Ammon's horn (tissue), 1 donor: ENCODE measurements at regions not wholly inside any gene's neighbourhood (a gene's known extent, or its start where the extent isn't known, plus 50 kb on each side); places are given as distances from the start of the nearest gene placed in this dataset.

ENCODE experiments used
- DNase-seq: peaks from one replicate; pipeline ENCODE4 v3.0.0-alpha.2; 2016; ENCODE audit warnings: low spot score

GRCh38 chr1:221845650-221846371, 103.9 kb upstream of the DUSP10 start:
- DNase-seq, result no peak

GRCh38 chr1:221841983-221842335, 100.1 kb upstream of the DUSP10 start:
- DNase-seq, result no peak

- DNase-seq, result no peak
Observed at GRCh38 chr1:221841251-221841982, 99.5 kb upstream of the DUSP10 start.

- DNase-seq, result no peak
Observed at GRCh38 chr1:221840511-221841243, 98.8 kb upstream of the DUSP10 start.

GRCh38 chr1:221839782-221840395, 98.0 kb upstream of the DUSP10 start:
- no peak for DNase-seq

DNA sequence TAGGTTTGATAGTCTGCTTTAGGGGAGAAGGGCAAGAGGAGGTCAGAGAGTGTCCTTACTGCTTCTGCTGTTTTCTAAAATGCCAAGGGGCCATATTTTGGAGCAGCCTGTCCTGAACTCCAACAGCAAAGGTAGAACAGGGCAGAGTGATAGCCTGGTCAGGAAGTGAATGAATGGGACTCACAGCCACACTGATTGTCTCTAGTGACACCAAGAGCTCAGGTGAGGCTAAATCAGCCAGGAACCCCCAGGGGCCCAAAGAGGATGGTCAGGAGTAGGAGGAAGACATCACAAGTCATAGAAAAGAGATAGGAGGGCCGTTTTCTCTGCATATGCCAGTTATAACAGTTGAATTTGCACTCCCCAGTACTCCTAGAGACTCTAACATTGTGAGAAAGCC, 97.4 kb upstream of the DUSP10 start:
- DNase-seq, result no peak

DNA sequence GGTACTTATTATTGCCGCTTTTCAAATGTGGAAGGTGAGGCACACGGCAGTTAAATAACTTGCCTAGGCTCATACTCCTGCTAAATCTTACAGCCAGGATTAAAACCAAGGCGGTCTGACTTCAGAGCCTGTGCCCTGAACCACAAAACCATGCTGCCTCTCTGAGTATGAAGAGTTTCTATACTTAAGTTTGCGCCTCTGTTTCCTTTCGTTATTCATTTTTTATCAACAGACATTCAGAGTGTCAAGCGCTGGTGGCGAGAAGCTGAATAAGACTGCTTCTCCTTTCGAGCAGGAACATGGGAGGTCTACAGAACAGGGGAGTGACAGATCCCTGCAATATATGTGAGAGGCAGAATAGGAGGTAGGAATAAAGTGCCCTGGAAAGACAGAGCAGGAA, 96.0 kb upstream of the DUSP10 start:
- no peak for DNase-seq

DNA sequence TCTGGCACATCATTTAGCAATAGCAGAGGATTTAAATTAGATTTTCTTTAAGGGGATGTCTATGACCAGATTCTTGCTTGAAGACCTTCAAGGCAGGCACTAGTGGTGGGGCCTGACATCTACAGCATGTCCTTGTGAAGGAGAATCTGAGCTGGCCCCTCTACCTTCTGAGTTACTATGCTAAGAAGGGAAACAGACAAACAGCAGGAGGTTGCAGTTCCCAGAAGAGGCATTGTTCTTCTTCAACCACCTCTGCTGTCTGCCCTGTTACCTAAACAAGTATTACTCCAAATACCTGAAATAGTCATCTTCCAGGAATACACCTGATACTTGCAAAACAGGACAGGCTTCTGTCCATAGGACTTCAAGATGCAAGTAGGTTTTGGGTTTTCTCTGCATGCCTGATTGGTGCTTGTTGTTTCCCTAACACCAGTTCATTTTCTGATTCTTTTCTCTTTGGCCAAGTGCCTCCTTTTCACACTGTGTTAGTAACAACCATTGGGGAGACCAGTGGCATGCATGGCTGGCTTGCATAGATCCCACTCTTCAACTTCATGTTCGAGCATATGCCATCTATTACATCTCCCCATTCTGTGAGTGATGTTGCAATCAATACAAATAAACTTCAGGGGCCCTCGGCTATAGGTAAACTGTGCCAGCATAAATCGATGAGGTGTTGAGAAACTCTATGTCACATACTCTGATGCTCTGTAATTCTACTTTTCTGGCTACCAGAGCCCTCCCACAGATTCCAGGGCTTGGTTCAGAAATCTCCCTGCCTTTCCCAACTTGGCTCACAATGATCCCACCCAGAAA, 93.0 kb upstream of the DUSP10 start:
- no peak for DNase-seq

DNA sequence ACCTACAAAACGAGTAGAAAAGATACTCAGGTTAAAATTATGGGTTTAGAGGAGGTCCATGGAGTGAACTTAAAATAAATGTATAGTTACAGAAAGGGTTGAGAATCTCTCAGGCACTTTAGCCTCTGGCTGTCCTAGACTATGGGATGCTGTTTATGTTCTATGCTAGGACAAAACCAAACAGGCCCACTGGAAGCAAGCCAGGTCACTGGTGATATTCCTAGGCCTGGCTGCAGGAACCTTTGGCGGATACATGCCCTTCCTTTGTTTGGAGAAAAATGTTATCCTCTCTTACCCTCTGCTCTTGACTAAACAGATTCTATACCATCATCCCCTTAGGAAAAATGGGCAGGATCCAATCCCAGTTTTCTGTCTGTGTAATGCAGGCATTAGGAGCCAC, 90.7 kb upstream of the DUSP10 start:
- no peak for DNase-seq

- no peak for DNase-seq
Observed at GRCh38 chr1:221832151-221832550, 90.3 kb upstream of the DUSP10 start.

DNA sequence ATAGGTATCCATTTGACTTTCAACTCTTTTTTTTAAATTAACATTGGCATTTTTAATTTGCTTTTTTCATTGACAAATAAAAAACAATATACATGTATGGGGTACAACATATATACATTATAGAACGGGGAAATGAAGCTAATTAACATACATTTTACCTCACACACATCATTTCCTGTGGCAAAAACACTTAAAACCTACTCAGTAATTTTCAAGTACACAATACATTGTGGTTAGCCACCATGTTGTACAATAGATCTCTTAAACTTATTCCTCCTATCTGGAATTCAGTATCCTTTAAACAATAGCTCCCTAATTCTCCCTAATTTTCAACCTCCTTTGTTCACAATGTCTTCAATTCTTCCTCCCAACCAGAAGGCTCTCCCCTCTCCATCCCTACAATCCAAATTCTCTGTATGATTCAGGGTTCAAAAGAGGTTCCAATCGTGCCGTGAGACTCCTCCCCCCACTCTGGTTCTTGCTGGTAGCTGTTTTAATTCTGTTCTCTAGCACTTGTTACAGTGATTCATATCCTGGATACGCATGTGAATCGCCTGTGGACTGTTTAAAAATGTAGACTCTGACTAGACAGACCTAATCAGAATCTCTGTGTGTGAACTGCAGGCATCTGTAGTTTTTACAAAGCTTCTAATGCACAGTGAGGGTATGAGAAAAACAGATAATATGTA, 87.6 kb upstream of the DUSP10 start:
- DNase-seq, result peak; percentile 28

- DNase-seq, result no peak
Observed at GRCh38 chr1:221827307-221827642, 85.4 kb upstream of the DUSP10 start.

DNA sequence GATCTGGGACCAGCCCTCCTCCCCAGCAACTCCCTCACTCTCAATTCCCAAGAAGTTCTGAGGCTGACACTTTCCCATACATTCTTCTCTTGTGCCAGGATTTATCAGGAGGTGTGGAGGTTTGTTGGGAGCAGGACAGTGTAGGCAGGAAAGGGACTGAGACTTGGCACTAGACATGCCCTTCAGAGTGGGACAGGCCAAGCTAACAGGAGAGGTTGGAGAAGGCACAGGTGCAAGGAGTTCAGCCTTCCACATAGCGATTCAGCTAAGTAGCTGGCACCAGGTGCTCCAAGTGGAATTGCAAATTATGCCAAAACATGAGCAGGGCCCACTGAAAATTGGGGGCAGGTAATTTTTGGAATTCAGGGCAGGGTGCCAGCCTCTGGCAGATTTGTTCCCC, 83.0 kb upstream of the DUSP10 start:
- no peak for DNase-seq

DNA sequence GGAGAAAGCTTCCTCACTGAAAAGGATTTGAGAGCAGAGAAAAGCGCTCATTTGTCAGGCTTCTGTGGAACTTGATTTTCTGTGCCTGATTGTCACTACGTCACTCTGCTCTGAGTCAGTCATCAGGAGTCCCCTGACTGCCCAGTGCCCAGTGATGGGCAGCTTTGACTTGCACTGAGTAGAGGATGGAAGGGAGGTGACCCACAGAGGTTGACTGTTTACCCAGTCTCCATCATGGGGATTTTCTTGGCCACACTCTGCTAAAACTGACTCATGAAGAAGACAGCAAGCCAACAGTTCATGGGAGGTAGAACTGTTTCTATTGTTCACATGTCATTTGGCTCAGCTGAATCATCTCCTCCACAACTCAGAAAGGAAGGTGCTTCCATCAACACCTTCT, 82.1 kb upstream of the DUSP10 start:
- DNase-seq, result no peak

DNA sequence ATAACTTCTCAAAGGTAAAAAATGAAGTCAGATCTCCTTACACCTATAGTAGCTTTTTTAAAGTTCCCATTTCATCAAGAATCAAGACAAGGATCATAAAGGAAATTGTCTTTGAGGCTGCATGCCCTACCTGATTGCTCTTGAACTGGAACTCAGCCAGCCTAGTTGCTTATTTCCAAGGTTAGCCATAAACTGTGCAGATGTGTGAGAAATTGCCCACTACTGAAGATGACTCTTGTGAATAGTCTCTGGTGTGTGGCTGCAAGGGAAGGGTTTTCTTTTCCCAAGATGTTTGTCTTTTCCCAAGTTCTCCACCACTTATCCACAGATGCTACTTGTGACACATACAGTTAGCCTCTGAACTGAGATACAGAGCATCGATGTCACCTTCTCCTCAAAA, 81.7 kb upstream of the DUSP10 start:
- DNase-seq, result no peak

DNA sequence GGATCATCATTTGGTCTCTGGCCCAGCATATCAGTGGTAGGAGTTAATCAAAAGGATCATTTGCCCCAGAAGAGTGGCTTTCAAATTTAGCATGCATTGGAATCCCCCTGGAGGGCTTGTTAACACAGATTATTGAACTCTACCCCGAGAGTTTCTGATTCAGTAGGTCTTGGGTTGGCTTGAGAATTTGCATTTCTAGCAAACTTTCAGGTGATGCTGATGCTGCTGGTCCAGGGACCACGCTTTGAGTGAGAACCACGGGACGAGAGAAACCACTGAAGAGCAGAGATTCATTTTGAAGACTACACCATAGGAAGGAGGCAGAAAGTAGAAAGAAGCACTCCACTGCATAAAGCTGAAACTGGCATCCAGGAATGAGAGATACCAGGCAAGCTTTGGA, 81.3 kb upstream of the DUSP10 start:
- no peak for DNase-seq

DNA sequence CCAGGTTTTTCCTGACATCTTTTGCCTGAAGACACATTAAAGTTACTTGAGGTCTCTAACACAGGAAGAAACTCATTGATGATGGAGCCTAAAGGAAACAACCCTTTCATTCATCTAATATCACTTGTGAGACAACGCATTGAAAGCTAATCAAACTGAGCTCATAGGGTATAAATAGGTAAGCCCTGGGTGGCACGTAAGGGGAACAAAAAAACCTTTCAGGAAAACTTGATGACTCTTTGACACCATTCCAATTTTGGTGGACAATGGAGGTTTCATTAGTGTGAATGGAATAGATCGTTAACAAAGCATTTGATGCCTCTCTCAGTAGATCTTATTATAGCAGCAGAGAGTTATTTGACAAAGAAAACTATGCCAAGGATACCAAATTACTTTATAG, 80.7 kb upstream of the DUSP10 start:
- DNase-seq, result no peak

- DNase-seq, result no peak
Observed at GRCh38 chr1:221816899-221817298, 75.0 kb upstream of the DUSP10 start.

GRCh38 chr1:221815660-221816059, 73.8 kb upstream of the DUSP10 start:
- no peak for DNase-seq

GRCh38 chr1:221813887-221814286, 72.0 kb upstream of the DUSP10 start:
- no peak for DNase-seq

DNA sequence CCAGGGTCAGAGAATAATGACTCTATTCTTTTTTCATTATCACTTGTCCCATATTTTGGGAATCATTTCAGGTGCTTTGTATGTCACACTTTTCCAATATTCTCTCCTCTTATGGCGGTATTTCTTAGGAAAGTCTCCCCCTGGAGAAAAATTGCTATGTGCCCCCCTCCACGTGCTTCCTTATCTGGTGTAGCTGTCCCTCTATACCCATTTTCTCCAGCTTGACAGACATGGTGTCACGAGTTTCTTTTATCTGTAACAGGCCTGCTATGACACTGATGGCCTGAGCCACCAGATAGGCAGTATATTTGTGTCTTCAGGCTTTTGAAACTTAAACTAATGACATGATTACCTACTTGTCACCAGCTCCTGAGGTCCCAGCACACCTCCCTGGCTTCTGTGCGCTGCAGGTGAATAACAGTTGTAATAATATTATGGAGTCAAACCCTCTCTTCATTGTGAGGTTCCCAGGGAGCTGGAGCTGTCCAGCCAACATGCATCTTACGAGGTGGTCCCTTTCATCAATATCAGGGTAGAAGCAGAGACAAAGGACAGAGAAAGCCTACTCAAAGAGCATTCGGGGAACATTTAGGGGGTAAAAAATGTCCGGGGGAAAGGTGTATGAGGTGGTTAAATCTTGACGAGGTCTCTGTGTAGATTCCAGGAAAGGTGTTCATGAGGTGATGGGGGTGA, 71.2 kb upstream of the DUSP10 start:
- DNase-seq, result no peak
